Stomach (tissue), 4 donors: ENCODE measurements at regions not wholly inside any gene's neighbourhood (a gene's known extent, or its start where the extent isn't known, plus 50 kb on each side); places are given as distances from the start of the nearest gene placed in this dataset.

Source experiments
- CTCF ChIP-seq, 7 experiments: fragments of 450-650 bp in 4 of 7; fragments of 200-600 bp in 3 of 7; sonication (generic) in 3 of 7; IDR thresholded peaks; one replicate each; pipeline ENCODE4 v1.5.1; 2016 to 2019; ENCODE audit warnings: antibody characterized with exemption in 7 of 7, control low read depth in 2 of 7, mild to moderate bottlenecking in 1 of 7
- EP300 ChIP-seq: sonication (generic); formaldehyde crosslinking; IDR thresholded peaks from one replicate; pipeline ENCODE4 v1.6.1; 2017; ENCODE audit warnings: antibody characterized with exemption
- POLR2A ChIP-seq, 4 donors: fragments of 450-650 bp; IDR thresholded peaks; one replicate each; pipeline ENCODE4 v1.6.1; 2016; ENCODE audit warnings: antibody characterized with exemption in 4 of 4, control low read depth in 2 of 4, mild to moderate bottlenecking in 1 of 4, moderate library complexity in 1 of 4
- POLR2AphosphoS5 ChIP-seq, 3 donors: sonication (generic); formaldehyde crosslinking; IDR thresholded peaks; one replicate each; pipeline ENCODE4 v1.6.1; 2016; ENCODE audit warnings: antibody characterized with exemption in 3 of 3

GRCh38 chr7:50251765-50252164 is 52.8 kb upstream of the IKZF1 start:
- TF ChIP-seq CTCF (IDR thresholded peaks at IDR 0.05): no peak
- no peak for TF ChIP-seq EP300
- no peak for TF ChIP-seq POLR2A (IDR thresholded peaks at IDR 0.05)
- TF ChIP-seq POLR2AphosphoS5 (IDR thresholded peaks at IDR 0.05): no peak
